ENCODE measurements at regions not wholly inside any gene's neighbourhood (a gene's known extent, or its start where the extent isn't known, plus 50 kb on each side); places are given as distances from the start of the nearest gene placed in this dataset.

DNA sequence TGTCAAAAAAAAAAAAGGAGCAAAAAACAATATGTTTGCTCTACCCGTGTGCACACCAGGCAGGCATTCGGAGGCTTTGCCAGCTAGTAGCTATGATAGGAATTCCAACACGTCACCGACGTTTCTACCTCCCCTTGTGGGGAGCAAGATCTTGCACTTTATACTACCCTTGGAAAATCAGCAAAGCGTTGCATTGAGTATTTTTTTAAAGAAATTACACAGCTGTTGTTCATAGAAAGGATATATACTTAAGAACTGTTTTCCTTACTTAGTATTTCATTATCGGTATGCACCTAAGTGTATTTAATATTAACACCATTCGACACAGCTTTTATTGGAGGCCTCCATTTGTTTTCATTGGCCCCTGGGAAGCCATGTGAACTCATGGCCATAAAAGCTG is 159.9 kb upstream of the MGMT start (continued):
- TF ChIP-seq, protein P1, sequence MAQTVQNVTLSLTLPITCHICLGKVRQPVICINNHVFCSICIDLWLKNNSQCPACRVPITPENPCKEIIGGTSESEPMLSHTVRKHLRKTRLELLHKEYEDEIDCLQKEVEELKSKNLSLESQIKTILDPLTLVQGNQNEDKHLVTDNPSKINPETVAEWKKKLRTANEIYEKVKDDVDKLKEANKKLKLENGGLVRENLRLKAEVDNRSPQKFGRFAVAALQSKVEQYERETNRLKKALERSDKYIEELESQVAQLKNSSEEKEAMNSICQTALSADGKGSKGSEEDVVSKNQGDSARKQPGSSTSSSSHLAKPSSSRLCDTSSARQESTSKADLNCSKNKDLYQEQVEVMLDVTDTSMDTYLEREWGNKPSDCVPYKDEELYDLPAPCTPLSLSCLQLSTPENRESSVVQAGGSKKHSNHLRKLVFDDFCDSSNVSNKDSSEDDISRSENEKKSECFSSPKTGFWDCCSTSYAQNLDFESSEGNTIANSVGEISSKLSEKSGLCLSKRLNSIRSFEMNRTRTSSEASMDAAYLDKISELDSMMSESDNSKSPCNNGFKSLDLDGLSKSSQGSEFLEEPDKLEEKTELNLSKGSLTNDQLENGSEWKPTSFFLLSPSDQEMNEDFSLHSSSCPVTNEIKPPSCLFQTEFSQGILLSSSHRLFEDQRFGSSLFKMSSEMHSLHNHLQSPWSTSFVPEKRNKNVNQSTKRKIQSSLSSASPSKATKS (CRISPR knock-in tag; IDR thresholded peaks at IDR 0.05) = no peak
- TF ChIP-seq RAD51 (IDR thresholded peaks at IDR 0.05; ENCODE audit: borderline replicate concordance, low read depth) (no peak), NR4A1 (CRISPR knock-in tag; IDR thresholded peaks at IDR 0.05) (no peak), NR4A1 (tag; IDR thresholded peaks at IDR 0.05) (no peak), ZNF707 (CRISPR knock-in tag; conservative IDR thresholded peaks at IDR 0.05) (no peak), GTF2F1 (IDR thresholded peaks at IDR 0.05; ENCODE audit: low read depth, low read length) (no peak), ELF4 (CRISPR knock-in tag; IDR thresholded peaks at IDR 0.05) (no peak)
- TF ChIP-seq, protein P2, sequence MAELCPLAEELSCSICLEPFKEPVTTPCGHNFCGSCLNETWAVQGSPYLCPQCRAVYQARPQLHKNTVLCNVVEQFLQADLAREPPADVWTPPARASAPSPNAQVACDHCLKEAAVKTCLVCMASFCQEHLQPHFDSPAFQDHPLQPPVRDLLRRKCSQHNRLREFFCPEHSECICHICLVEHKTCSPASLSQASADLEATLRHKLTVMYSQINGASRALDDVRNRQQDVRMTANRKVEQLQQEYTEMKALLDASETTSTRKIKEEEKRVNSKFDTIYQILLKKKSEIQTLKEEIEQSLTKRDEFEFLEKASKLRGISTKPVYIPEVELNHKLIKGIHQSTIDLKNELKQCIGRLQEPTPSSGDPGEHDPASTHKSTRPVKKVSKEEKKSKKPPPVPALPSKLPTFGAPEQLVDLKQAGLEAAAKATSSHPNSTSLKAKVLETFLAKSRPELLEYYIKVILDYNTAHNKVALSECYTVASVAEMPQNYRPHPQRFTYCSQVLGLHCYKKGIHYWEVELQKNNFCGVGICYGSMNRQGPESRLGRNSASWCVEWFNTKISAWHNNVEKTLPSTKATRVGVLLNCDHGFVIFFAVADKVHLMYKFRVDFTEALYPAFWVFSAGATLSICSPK (IDR thresholded peaks at IDR 0.05; ENCODE audit: borderline replicate concordance) = no peak
- TF ChIP-seq, protein P3, sequence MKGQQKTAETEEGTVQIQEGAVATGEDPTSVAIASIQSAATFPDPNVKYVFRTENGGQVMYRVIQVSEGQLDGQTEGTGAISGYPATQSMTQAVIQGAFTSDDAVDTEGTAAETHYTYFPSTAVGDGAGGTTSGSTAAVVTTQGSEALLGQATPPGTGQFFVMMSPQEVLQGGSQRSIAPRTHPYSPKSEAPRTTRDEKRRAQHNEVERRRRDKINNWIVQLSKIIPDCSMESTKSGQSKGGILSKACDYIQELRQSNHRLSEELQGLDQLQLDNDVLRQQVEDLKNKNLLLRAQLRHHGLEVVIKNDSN (CRISPR knock-in tag; IDR thresholded peaks at IDR 0.05) = no peak

Measured in K562 (cell line).